G401 (cell line): ENCODE measurements at regions not wholly inside any gene's neighbourhood (a gene's known extent, or its start where the extent isn't known, plus 50 kb on each side); places are given as distances from the start of the nearest gene placed in this dataset.

Experiments used
- DNase-seq: peaks from one replicate; pipeline ENCODE4 v3.0.0-alpha.2; 2015; ENCODE audit warnings: low spot score
- in situ Hi-C: cut with HindIII; loops from 2 replicates; pipeline ENCODE4 v1.10.0; 2016; ENCODE audit warnings: low sequenced_read_pairs, mixed read lengths

- in situ Hi-C loops: no loop called here
- no peak for DNase-seq
These were observed 78.0 kb downstream of the RGS13 start for GRCh38 chr1:192713921-192714320.

- no peak for DNase-seq
- in situ Hi-C loops: no loop called here
These were observed 84.2 kb upstream of the RGS2 start for GRCh38 chr1:192724670-192725069.

- no peak for DNase-seq
- in situ Hi-C loops: no loop called here
These were observed 81.9 kb upstream of the RGS2 start for GRCh38 chr1:192726820-192727504.

GRCh38 chr1:192729500-192729899 is 79.3 kb upstream of the RGS2 start:
- in situ Hi-C loops: no loop called here
- DNase-seq: peak; percentile 1

- in situ Hi-C loops: no loop called here
These were observed 78.6 kb upstream of the RGS2 start for GRCh38 chr1:192730198-192730597.

GRCh38 chr1:192732787-192733186 is 76.1 kb upstream of the RGS2 start:
- no peak for DNase-seq
- in situ Hi-C loops: no loop called here

More at GRCh38 chr1:192730198-192730597, 78.6 kb upstream of the RGS2 start:
- peak; percentile 59 for DNase-seq

- DNase-seq: no peak
- in situ Hi-C loops: no loop called here
These were observed 73.4 kb upstream of the RGS2 start for GRCh38 chr1:192735298-192735915.

- in situ Hi-C loops: no loop called here
These were observed 71.5 kb upstream of the RGS2 start for GRCh38 chr1:192737306-192737705.

GRCh38 chr1:192739476-192740184 is 69.2 kb upstream of the RGS2 start:
- in situ Hi-C loops: no loop called here
- DNase-seq: no peak

More at GRCh38 chr1:192737306-192737705, 71.5 kb upstream of the RGS2 start:
- DNase-seq: no peak

GRCh38 chr1:192740214-192740613 is 68.6 kb upstream of the RGS2 start:
- no peak for DNase-seq
- in situ Hi-C loops: no loop called here

GRCh38 chr1:192741095-192741494 is 67.7 kb upstream of the RGS2 start:
- in situ Hi-C loops: no loop called here
- no peak for DNase-seq

GRCh38 chr1:192747301-192747700 is 61.5 kb upstream of the RGS2 start:
- in situ Hi-C loops: no loop called here
- no peak for DNase-seq

- in situ Hi-C loops: no loop called here
- DNase-seq: no peak
These were observed 60.9 kb upstream of the RGS2 start for GRCh38 chr1:192747943-192748342.

GRCh38 chr1:192749349-192749748 is 59.5 kb upstream of the RGS2 start:
- DNase-seq: no peak
- in situ Hi-C loops: no loop called here

- in situ Hi-C loops: no loop called here
- no peak for DNase-seq
These were observed 57.6 kb upstream of the RGS2 start for GRCh38 chr1:192751260-192751659.

- in situ Hi-C loops: no loop called here
- no peak for DNase-seq
These were observed 52.5 kb upstream of the RGS2 start for GRCh38 chr1:192756314-192756713.

- no peak for DNase-seq
- in situ Hi-C loops: no loop called here
These were observed 52.0 kb upstream of the RGS2 start for GRCh38 chr1:192756847-192757246.

GRCh38 chr1:192758492-192758891 is 50.3 kb upstream of the RGS2 start:
- in situ Hi-C loops: no loop called here

More at GRCh38 chr1:192758492-192758891, 50.3 kb upstream of the RGS2 start:
- no peak for DNase-seq
